ENCODE measurements at regions not wholly inside any gene's neighbourhood (a gene's known extent, or its start where the extent isn't known, plus 50 kb on each side); places are given as distances from the start of the nearest gene placed in this dataset.
A peak's percentile ranks its signal among the peaks of the same experiment; 100 is the strongest.

GRCh38 chr1:166007176-166007575 is 159.6 kb downstream of the FAM78B start:
- no peaks in the 10 kb centered on the region for H3K4me1 Mint-ChIP-seq
- H3K27me3 Mint-ChIP-seq (ENCODE audit: low read depth): peaks cover 12% of the 10 kb centered on the region; the same call in 1 of the 2 replicates
- ATAC-seq: no peak
- peaks cover 37% of the 10 kb centered on the region for H3K9me3 Mint-ChIP-seq
- no peak overlapping the region for H3K4me3 Mint-ChIP-seq
- no peak for TF ChIP-seq JAZF1 (CRISPR knock-in tag; IDR thresholded peaks at IDR 0.05)
- no peak for TF ChIP-seq TEAD1 (CRISPR knock-in tag; IDR thresholded peaks at IDR 0.05)
- no peak for TF ChIP-seq NFYB (CRISPR knock-in tag; conservative IDR thresholded peaks at IDR 0.05; ENCODE audit: low read depth)
- TF ChIP-seq SP1 (CRISPR knock-in tag; conservative IDR thresholded peaks at IDR 0.05): no peak
- TF ChIP-seq CREB1 (CRISPR knock-in tag; IDR thresholded peaks at IDR 0.05): no peak
- no peak for TF ChIP-seq ELF4 (CRISPR knock-in tag; IDR thresholded peaks at IDR 0.05; ENCODE audit: low read depth)
- no peak for TF ChIP-seq ATF1 (CRISPR knock-in tag; IDR thresholded peaks at IDR 0.05)
- TF ChIP-seq GTF2I (CRISPR knock-in tag; conservative IDR thresholded peaks at IDR 0.05): no peak
- no peak overlapping the region for H3K27ac Mint-ChIP-seq
- no peak for DNase-seq (ENCODE audit: low spot score)
- CTCF ChIA-PET: no interaction called here
- POLR2A ChIA-PET: no interaction called here
- H3K36me3 Mint-ChIP-seq: peaks cover 5% of the 10 kb centered on the region; the same call in 1 of the 2 replicates

GRCh38 chr1:166013232-166013631 is 153.6 kb downstream of the FAM78B start:
- H3K4me1 Mint-ChIP-seq: no peaks in the 10 kb centered on the region
- DNase-seq (ENCODE audit: low spot score) (no peak), ATAC-seq (no peak)
- CTCF ChIA-PET: no interaction called here
- TF ChIP-seq ZBTB43 (CRISPR knock-in tag; IDR thresholded peaks at IDR 0.05) (no peak), ZNF423 (CRISPR knock-in tag; IDR thresholded peaks at IDR 0.05) (no peak), PRDM15 (CRISPR knock-in tag; IDR thresholded peaks at IDR 0.05) (no peak), ZNF416 (CRISPR knock-in tag; IDR thresholded peaks at IDR 0.05) (no peak)
- H3K36me3 Mint-ChIP-seq: no peaks in the 10 kb centered on the region
- no peak overlapping the region for H3K4me3 Mint-ChIP-seq
- POLR2A ChIA-PET: no interaction called here
- no peak overlapping the region for H3K27ac Mint-ChIP-seq
- H3K9me3 Mint-ChIP-seq: 0 out of 2 replicates have a peak, but pooled peaks cover under 1% of the 10 kb centered on the region
- no peaks in the 10 kb centered on the region; the same call in 1 of the 2 replicates for H3K27me3 Mint-ChIP-seq (ENCODE audit: low read depth)

GRCh38 chr1:166017395-166017794 is 149.4 kb downstream of the FAM78B start:
- H3K27me3 Mint-ChIP-seq (ENCODE audit: low read depth): peaks cover 4% of the 10 kb centered on the region; the same call in 1 of the 2 replicates
- DNase-seq (ENCODE audit: low spot score) (peak; percentile 69), ATAC-seq (peak; percentile 99)
- H3K27ac Mint-ChIP-seq: no peak overlapping the region
- no peak overlapping the region for H3K4me3 Mint-ChIP-seq
- TF ChIP-seq RELA (CRISPR knock-in tag; IDR thresholded peaks at IDR 0.05; ENCODE audit: borderline replicate concordance) (no peak), ERG (CRISPR knock-in tag; IDR thresholded peaks at IDR 0.05) (no peak), CTCF (IDR thresholded peaks at IDR 0.05) (peak; percentile 78)
- ChIA-PET POLR2A (no interaction called here), CTCF (interaction anchor here (0.6 to 1.1 kb wide), 2 partner anchors 29 to 257 kb away, joined by 3 read pairs; no protein-coding TSS in a partner anchor)
- H3K9me3 Mint-ChIP-seq: peaks cover 4% of the 10 kb centered on the region
- H3K4me1 Mint-ChIP-seq: no peaks in the 10 kb centered on the region
- H3K36me3 Mint-ChIP-seq: no peaks in the 10 kb centered on the region
